Suprapubic skin (tissue), 3 donors: ENCODE measurements at regions not wholly inside any gene's neighbourhood (a gene's known extent, or its start where the extent isn't known, plus 50 kb on each side); places are given as distances from the start of the nearest gene placed in this dataset.

Source experiments
- CTCF ChIP-seq, 2 donors: fragments of 200-600 bp in 1 of 2; fragments of 450-650 bp in 1 of 2; sonication (generic) in 1 of 2; IDR thresholded peaks; one replicate each; pipeline ENCODE4 v1.5.1; 2016 to 2019; ENCODE audit warnings: antibody characterized with exemption in 2 of 2, mild to moderate bottlenecking in 1 of 2, moderate library complexity in 1 of 2
- EP300 ChIP-seq: sonication (generic); formaldehyde crosslinking; IDR thresholded peaks from one replicate; pipeline ENCODE4 v1.6.1; 2017; ENCODE audit warnings: antibody characterized with exemption
- POLR2A ChIP-seq, 2 donors: fragments of 450-650 bp; IDR thresholded peaks; one replicate each; pipeline ENCODE4 v1.6.1; 2017; ENCODE audit warnings: antibody characterized with exemption in 2 of 2, mild to moderate bottlenecking in 2 of 2, moderate library complexity in 2 of 2

GRCh38 chr4:85358831-85359230 lies 116.1 kb upstream of the ARHGAP24 start:
- TF ChIP-seq CTCF (IDR thresholded peaks at IDR 0.05), result no peak
- no peak for TF ChIP-seq POLR2A (IDR thresholded peaks at IDR 0.05)
- no peak for TF ChIP-seq EP300
